ENCODE measurements at regions not wholly inside any gene's neighbourhood (a gene's known extent, or its start where the extent isn't known, plus 50 kb on each side); places are given as distances from the start of the nearest gene placed in this dataset.

DNA sequence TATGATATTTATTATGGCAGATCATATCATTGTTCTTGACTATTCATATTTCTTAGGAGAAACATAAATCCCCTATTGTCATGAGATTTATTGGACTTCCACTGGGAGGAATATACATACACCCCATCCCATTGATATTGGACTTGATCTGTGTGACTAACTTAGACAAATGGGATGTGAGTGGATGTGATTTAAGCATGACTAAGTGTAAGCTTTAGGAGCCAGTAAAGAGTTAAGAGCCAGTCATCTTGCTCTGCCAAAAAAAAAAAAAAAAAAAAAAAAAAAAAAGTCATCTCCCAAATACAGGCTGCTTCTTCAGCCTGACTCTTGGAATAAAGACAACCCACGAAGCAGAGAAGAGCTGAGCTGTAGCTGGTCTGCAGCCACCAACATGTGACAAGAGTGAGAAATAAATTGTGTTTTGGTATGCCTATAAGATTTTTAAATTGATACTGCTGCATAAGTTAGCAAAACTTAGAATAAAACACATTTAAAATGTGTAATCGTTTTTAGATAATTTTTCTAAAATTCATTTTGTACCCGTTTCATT, 595.0 kb upstream of the LRRC4C start:
- TF ChIP-seq, protein P1, sequence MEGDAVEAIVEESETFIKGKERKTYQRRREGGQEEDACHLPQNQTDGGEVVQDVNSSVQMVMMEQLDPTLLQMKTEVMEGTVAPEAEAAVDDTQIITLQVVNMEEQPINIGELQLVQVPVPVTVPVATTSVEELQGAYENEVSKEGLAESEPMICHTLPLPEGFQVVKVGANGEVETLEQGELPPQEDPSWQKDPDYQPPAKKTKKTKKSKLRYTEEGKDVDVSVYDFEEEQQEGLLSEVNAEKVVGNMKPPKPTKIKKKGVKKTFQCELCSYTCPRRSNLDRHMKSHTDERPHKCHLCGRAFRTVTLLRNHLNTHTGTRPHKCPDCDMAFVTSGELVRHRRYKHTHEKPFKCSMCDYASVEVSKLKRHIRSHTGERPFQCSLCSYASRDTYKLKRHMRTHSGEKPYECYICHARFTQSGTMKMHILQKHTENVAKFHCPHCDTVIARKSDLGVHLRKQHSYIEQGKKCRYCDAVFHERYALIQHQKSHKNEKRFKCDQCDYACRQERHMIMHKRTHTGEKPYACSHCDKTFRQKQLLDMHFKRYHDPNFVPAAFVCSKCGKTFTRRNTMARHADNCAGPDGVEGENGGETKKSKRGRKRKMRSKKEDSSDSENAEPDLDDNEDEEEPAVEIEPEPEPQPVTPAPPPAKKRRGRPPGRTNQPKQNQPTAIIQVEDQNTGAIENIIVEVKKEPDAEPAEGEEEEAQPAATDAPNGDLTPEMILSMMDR (IDR thresholded peaks at IDR 0.05; ENCODE audit: extremely low read depth in 1 of 2, insufficient read depth in 1 of 2, low read depth in 1 of 2, low read length in 2 of 2) = no peak
- no peak for TF ChIP-seq GATA2 (IDR thresholded peaks at IDR 0.05; ENCODE audit: insufficient read depth, insufficient read length, low read depth, low read length)
- no peak for TF ChIP-seq POLR2AphosphoS5 (IDR thresholded peaks at IDR 0.05; ENCODE audit: insufficient read depth, low read depth, low read length)
- no peak for TF ChIP-seq POLR2A (IDR thresholded peaks at IDR 0.05; ENCODE audit: low read depth, low read length)
- no peak for TF ChIP-seq MYC (IDR thresholded peaks at IDR 0.05; ENCODE audit: low read depth, low read length)

All from endothelial cell of umbilical vein (primary cell).